AG04449 (cell line): ENCODE measurements at regions not wholly inside any gene's neighbourhood (a gene's known extent, or its start where the extent isn't known, plus 50 kb on each side); places are given as distances from the start of the nearest gene placed in this dataset.

ENCODE experiments used
- CTCF ChIA-PET: fragments of 350-600 bp; formaldehyde crosslinking; extraction: SDS; loops from one replicate; lab custom pipeline; 2021; ENCODE audit warnings: antibody characterized with exemption; lab: Yijun Ruan, JAX
- POLR2A ChIA-PET: fragments of 400-600, 350-600 bp; formaldehyde crosslinking; extraction: SDS; loops from one replicate; lab custom pipeline; 2020; ENCODE audit warnings: antibody characterized with exemption, inconsistent platforms; lab: Yijun Ruan, JAX
- DNase-seq: peaks from one replicate; pipeline ENCODE4 v3.0.0-alpha.2; 2010; ENCODE audit warnings: low read depth, low spot score
- H3K4me3 ChIP-seq: 2 replicates; pipeline ENCODE4 v1.5.1; 2011; ENCODE audit warnings: low read depth, mild to moderate bottlenecking, control low read depth, low read length
- CTCF ChIP-seq: IDR thresholded peaks from one replicate; pipeline ENCODE4 v1.5.1; 2011; ENCODE audit warnings: mild to moderate bottlenecking, moderate library complexity, low read length, control low read depth, inconsistent platforms; ENCODE audit not compliant: insufficient read depth; ENCODE audit errors: missing control alignments

- POLR2A ChIA-PET: no interaction called here
- no peak for TF ChIP-seq CTCF
- no peak for DNase-seq
- no peak overlapping the region for H3K4me3 ChIP-seq
- CTCF ChIA-PET: no interaction called here
Measured at GRCh38 chr7:84800846-84801245, 386.0 kb downstream of the SEMA3D start.

- ChIA-PET POLR2A (no interaction called here), CTCF (no interaction called here)
- TF ChIP-seq CTCF: no peak
- no peak for DNase-seq
- H3K4me3 ChIP-seq: no peak overlapping the region
Measured at GRCh38 chr7:84799106-84799505, 387.8 kb downstream of the SEMA3D start.

GRCh38 chr7:84792231-84792893 lies 394.5 kb downstream of the SEMA3D start:
- no peak for TF ChIP-seq CTCF
- CTCF ChIA-PET: no interaction called here
- POLR2A ChIA-PET: no interaction called here
- DNase-seq: no peak
- H3K4me3 ChIP-seq: no peak overlapping the region

GRCh38 chr7:84790882-84791281 lies 396.0 kb downstream of the SEMA3D start:
- no peak overlapping the region for H3K4me3 ChIP-seq
- CTCF ChIA-PET: no interaction called here
- POLR2A ChIA-PET: no interaction called here
- peak; percentile 16 for DNase-seq
- TF ChIP-seq CTCF: no peak

GRCh38 chr7:84786073-84786472 lies 400.8 kb downstream of the SEMA3D start:
- no peak for TF ChIP-seq CTCF
- POLR2A ChIA-PET: no interaction called here
- DNase-seq: no peak
- CTCF ChIA-PET: no interaction called here
- no peak overlapping the region for H3K4me3 ChIP-seq

- ChIA-PET POLR2A (no interaction called here), CTCF (no interaction called here)
- no peak for DNase-seq
- no peak overlapping the region for H3K4me3 ChIP-seq
- TF ChIP-seq CTCF: no peak
Measured at GRCh38 chr7:84784450-84784849, 402.4 kb downstream of the SEMA3D start.
